HG03432 (cell line): ENCODE measurements at regions not wholly inside any gene's neighbourhood (a gene's known extent, or its start where the extent isn't known, plus 50 kb on each side); places are given as distances from the start of the nearest gene placed in this dataset.

Experiments used
- ATAC-seq: cut with Tn5 transposase; IDR thresholded peaks from one replicate; pipeline ENCODE4 v1.9.1; 2021; ENCODE audit warnings: mild to moderate bottlenecking, moderate library complexity; ENCODE audit not compliant: unreplicated experiment

DNA sequence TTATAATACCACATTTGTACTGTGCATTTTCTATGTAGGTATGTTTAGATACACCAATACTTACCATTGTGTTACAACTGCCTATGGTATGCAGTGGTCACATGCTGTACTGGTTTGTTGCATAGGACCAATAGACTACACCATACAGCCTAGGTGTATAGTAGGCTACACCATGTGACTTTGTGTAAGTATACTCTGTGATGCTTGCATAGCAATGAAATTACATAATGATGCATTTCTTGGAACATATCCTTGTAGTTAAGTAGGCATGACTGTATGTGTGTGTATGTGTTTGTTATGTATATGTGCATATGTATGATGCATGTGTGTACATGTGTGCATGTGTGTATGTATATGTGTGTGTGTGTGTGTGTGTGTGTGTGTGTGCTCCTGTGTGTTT lies 157.6 kb downstream of the TDRD15 start:
- no peak for ATAC-seq

- ATAC-seq, result no peak
Observed at GRCh38 chr2:21281791-21282514, 158.2 kb downstream of the TDRD15 start.

- no peak for ATAC-seq
Observed at GRCh38 chr2:21282515-21282898, 158.7 kb downstream of the TDRD15 start.

- no peak for ATAC-seq
Observed at GRCh38 chr2:21288299-21288698, 164.5 kb downstream of the TDRD15 start.

DNA sequence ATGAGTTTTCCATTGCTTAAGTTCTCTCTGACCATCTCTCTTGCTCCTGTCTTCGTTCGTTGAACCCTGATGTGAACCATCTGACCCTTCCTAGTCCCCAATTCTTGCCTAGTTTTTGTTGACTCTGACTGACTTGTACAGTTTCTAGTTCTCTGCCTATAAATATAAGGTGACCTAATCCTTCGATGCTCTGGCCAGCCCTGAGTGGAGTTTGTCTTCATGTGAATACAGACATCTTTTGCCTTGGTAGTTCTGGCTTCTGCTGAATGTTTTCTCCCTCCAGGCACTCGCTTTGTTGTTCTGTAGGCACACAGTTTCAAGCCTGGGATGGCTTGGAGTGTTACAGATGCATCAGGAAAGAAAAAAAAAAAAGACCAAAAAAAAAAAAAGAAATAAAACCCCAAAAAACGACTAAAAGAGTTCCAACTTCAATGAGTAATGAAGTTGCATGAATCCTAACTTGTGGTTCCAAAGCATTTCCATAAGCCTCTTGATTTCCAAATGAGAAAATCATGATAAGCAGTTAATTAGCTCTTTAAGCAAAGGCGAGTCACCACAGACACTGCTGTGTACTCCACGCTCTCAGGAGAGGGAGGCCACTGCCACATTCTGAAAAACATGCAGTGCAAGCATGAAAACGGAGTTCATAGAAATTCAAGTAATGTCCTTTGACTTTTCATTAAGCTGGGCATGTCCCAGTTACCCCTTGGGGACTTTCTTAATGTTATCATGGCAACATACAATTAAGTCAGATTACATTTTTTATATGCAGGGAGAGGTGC lies 165.2 kb downstream of the TDRD15 start:
- no peak for ATAC-seq

GRCh38 chr2:21289551-21289950 lies 165.8 kb downstream of the TDRD15 start:
- no peak for ATAC-seq

DNA sequence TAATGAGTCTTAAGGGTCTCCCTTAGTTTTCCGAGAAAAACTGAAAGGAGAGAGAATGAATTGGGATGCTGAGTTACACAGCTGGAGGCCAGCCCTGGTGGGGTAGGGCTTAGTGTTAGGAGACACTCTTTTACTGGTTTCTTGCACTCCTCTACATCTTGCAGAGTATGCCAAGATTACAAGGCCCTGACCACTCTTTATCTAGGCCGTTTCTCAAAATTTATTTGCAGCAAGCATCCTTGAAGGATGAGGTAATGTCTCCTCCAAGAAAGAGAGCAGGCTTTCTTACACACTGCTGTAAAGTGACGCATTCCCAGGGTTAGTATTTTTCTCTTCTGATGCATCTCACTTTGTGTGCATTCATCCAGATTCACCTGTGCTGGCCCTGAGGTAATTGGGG lies 166.2 kb downstream of the TDRD15 start:
- ATAC-seq, result no peak

- ATAC-seq, result no peak
Observed at GRCh38 chr2:21291426-21291825, 167.7 kb downstream of the TDRD15 start.

- ATAC-seq, result no peak
Observed at GRCh38 chr2:21294446-21294845, 170.7 kb downstream of the TDRD15 start.

- no peak for ATAC-seq
Observed at GRCh38 chr2:21299411-21299810, 175.6 kb downstream of the TDRD15 start.

DNA sequence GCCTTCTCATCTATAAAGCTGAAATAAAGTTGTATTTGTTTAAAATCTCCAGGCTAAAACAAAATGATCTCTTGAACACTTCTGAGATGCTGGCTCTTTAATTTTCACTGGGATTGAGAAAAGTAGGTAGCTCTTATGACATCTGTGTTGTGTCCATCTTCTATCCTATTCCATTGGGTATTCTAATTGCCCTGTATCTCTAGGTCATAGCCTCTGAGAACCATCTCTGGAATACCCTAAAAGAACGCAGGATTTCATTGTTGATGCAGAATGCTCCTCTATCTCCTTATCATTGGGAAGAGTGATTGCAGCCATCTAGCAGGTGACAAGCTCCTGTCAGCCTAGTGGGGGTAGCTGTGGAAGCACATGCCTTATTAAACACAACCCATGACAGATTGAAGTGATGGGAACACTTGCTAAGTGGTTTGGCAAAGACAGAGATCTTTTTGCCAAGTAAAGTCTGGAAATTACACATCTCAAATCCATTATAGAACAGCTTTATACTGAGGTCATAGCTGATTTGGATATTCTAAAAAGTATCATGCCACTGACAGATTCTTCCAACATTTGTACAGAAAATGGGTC lies 178.2 kb downstream of the TDRD15 start:
- no peak for ATAC-seq

DNA sequence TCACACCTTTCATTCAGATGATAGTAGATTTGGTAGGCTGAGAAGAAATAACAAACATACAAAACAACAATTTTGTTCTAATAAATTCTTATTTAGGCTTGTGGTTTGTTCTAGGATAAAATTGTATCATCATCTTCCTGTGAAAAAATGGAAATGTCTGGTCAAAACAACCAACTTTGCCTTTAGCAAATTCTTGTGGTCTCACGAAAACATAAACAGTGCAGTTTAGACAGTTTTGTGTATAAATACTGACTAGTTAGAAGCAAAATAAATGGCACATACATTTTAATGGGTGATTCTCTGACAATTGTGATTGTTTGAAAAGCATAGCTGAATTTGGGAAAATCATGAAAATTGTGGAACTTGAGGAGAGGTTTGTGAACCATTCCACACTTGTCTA lies 180.1 kb downstream of the TDRD15 start:
- ATAC-seq, result no peak

GRCh38 chr2:21305581-21305980 lies 181.8 kb downstream of the TDRD15 start:
- no peak for ATAC-seq

DNA sequence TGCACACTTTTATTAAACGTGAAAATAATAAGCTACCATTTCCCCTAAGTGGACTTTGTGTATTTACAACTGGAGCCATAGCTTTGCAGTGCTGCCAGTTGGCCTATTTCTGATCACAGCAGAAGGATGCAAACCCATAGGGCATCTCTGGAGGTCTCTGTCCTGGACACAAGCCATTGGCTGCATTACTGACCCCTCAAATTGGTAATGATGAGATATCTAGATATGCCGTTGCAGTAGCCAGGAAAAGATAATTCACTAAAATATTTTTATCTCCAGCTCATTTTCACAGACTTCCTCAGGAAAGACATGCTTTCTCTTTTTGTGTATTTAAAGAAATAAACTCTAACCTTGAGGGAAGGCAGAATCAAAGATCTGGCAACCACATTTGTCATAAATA lies 182.5 kb downstream of the TDRD15 start:
- no peak for ATAC-seq

- no peak for ATAC-seq
Observed at GRCh38 chr2:21307037-21307436, 183.3 kb downstream of the TDRD15 start.

- no peak for ATAC-seq
Observed at GRCh38 chr2:21310493-21310892, 186.7 kb downstream of the TDRD15 start.

- ATAC-seq, result no peak
Observed at GRCh38 chr2:21314322-21314835, 190.6 kb downstream of the TDRD15 start.

- ATAC-seq, result peak; percentile 80
Observed at GRCh38 chr2:21317131-21317530, 193.4 kb downstream of the TDRD15 start.

- ATAC-seq, result no peak
Observed at GRCh38 chr2:21318263-21318662, 194.5 kb downstream of the TDRD15 start.

- no peak for ATAC-seq
Observed at GRCh38 chr2:21326152-21326551, 202.4 kb downstream of the TDRD15 start.

GRCh38 chr2:21328177-21328576 lies 204.4 kb downstream of the TDRD15 start:
- no peak for ATAC-seq
